Skin of body (tissue), 1 donor: ENCODE measurements at regions not wholly inside any gene's neighbourhood (a gene's known extent, or its start where the extent isn't known, plus 50 kb on each side); places are given as distances from the start of the nearest gene placed in this dataset.
"Not testable (repeated sequence)": the region's sequence is repeated elsewhere in the genome, so short reads cannot be mapped to it uniquely, and the experiment has no call there.

Experiments
- DNase-seq: peaks from one replicate; lab custom pipeline; 2025; lab: John Stamatoyannopoulos, UW

- DNase-seq = not testable (repeated sequence)
Measured at GRCh38 chr11:49326651-49327050, 118.2 kb upstream of the FOLH1 start.

- DNase-seq = no peak
Measured at GRCh38 chr11:49316180-49316579, 107.8 kb upstream of the FOLH1 start.

- no peak for DNase-seq
Measured at GRCh38 chr11:49303080-49303479, 94.7 kb upstream of the FOLH1 start.

GRCh38 chr11:49302360-49302759 lies 94.0 kb upstream of the FOLH1 start:
- no peak for DNase-seq

- DNase-seq = not testable (repeated sequence)
Measured at GRCh38 chr11:49298017-49298416, 89.6 kb upstream of the FOLH1 start.

- peak; percentile 13 for DNase-seq
Measured at GRCh38 chr11:49283911-49284310, 75.5 kb upstream of the FOLH1 start.

GRCh38 chr11:49283282-49283681 lies 74.9 kb upstream of the FOLH1 start:
- not testable (repeated sequence) for DNase-seq

GRCh38 chr11:49282125-49282524 lies 73.7 kb upstream of the FOLH1 start:
- not testable (repeated sequence) for DNase-seq

- not testable (repeated sequence) for DNase-seq
Measured at GRCh38 chr11:49277951-49278350, 69.5 kb upstream of the FOLH1 start.
